Heart right ventricle (tissue), 16 donors: ENCODE measurements at regions not wholly inside any gene's neighbourhood (a gene's known extent, or its start where the extent isn't known, plus 50 kb on each side); places are given as distances from the start of the nearest gene placed in this dataset.
A peak's percentile ranks its signal among the peaks of the same experiment; 100 is the strongest.

Experiments used
- ATAC-seq, 8 donors: fragments of 200-7000 bp; cut with Tn5 transposase; one replicate each; pipeline ENCODE4 v1.9.1; 2020; ENCODE audit warnings: mild to moderate bottlenecking in 8 of 8, moderate library complexity in 8 of 8, moderate number of reproducible peaks in 1 of 8
- DNase-seq, 2 donors: peaks; one replicate each; pipeline ENCODE4 v3.0.0-alpha.2; 2020
- H3K27ac ChIP-seq, 10 donors: fragments of 200-600 bp; sonication (generic) in 2 of 10; one replicate each; pipeline versions ENCODE4 v1.5.0 to v1.8.0; 2020 to 2022; ENCODE audit warnings: mild to moderate bottlenecking in 3 of 10
- H3K27me3 ChIP-seq, 7 donors: fragments of 200-600 bp; one replicate each; pipeline ENCODE4 v1.8.0; 2021 to 2022; ENCODE audit warnings: mild to moderate bottlenecking in 2 of 7
- H3K36me3 ChIP-seq, 9 donors: fragments of 200-600 bp; sonication (generic) in 1 of 9; one replicate each; pipeline versions ENCODE4 v1.5.0 to v1.8.0; 2020 to 2022; ENCODE audit warnings: mild to moderate bottlenecking in 2 of 9
- H3K4me1 ChIP-seq, 9 donors: fragments of 200-600 bp; sonication (generic) in 1 of 9; one replicate each; pipeline versions ENCODE4 v1.5.0 to v1.8.0; 2020 to 2022; ENCODE audit warnings: mild to moderate bottlenecking in 4 of 9
- H3K4me3 ChIP-seq, 10 donors: fragments of 200-600 bp; sonication (generic) in 2 of 10; one replicate each; pipeline versions ENCODE4 v1.5.0 to v1.8.0; 2020 to 2022; ENCODE audit warnings: mild to moderate bottlenecking in 7 of 10, moderate library complexity in 2 of 10
- H3K9me3 ChIP-seq, 11 donors: fragments of 200-600 bp in 10 of 11; sonication (generic) in 2 of 11; one replicate each; pipeline versions ENCODE4 v1.5.0 to v1.8.0; 2013 to 2022; ENCODE audit warnings: mild to moderate bottlenecking in 2 of 11, control low read depth in 1 of 11, moderate library complexity in 1 of 11
- WGBS, 2 donors: extraction: QIAGEN DNeasy Blood & Tissue Kit; methylation state at CpG; one replicate each; pipeline ENCODE4 v1.1.7; 2013; ENCODE audit warnings: inconsistent platforms in 1 of 2; 5-methylcytosine and 5-hydroxymethylcytosine counted together
- intact Hi-C, 10 donors: fragments of 100-400 bp; cut with DNase I; formaldehyde crosslinking; loops; one replicate each; pipeline versions ENCODE4 v1.11.1 to v1.14.2; 2022
- TF ChIP-seq, protein P1 (sequence below), 9 donors: fragments of 200-600 bp; sonication (generic) in 2 of 9; IDR thresholded peaks; one replicate each; pipeline versions ENCODE4 v1.5.0 to v1.8.0; 2021 to 2022; ENCODE audit warnings: antibody characterized with exemption in 9 of 9, mild to moderate bottlenecking in 5 of 9, moderate library complexity in 1 of 9
- donor health status: Arrhythmogenic right ventricular cardiomyopathy.
- donor health status: ischemic (EF 13 %, LVEDD 7.1; RV severe dilation, severe dysfunction).
- donor health status: healthy with polysubstance abuse.
- donor health status: DM: no; HTN: yes; CAD: no.
- donor health status: DM: no; HTN: no; CAD: no.
- donor health status: ischemic (EF 25% LVEDD 6.9; RV normal size, moderate dysfunction).
- donor health status: ischemic (EF 25% LVEDD 5.7; RV mildly dilated, moderate dysfunction).
- donor health status: healthy.
- donor health status: DM: yes; HTN: yes; CAD: no.
- donor health status: Ischemic cardiomyopathy.
- donor health status: ischemic (EF 35%, LVEDD 5.7; RV mildly dilated, moderate dysfunction).
- donor health status: nonischemic (EF 11% LVEDD 7.7; RV severe dilation, severe dysfunction).
- donor health status: DM: yes; HTN: yes; CAD: no.
- donor health status: PGD.
- donor health status: ischemic (EF 29% LVEDD 5.4; RV normal size, mild dysfunction).
- donor health status: nonischemic (EF 23%, LVEDD 6.1; RV moderate dilation, normal function).

- DNase-seq (no peak), ATAC-seq (no peak)
- peaks cover 0 to 41% (median 14%) of the 10 kb centered on the region in 9 donors for H3K4me1 ChIP-seq
- intact Hi-C loops, result loop anchor here in 2 of 10 donors (5.0 to 10.0 kb wide), 2 partner anchors 178 to 191 kb away; no protein-coding TSS in a partner anchor
- peak overlapping the region in 1 of 10 donors; percentile 17 for H3K27ac ChIP-seq
- TF ChIP-seq, protein P1, sequence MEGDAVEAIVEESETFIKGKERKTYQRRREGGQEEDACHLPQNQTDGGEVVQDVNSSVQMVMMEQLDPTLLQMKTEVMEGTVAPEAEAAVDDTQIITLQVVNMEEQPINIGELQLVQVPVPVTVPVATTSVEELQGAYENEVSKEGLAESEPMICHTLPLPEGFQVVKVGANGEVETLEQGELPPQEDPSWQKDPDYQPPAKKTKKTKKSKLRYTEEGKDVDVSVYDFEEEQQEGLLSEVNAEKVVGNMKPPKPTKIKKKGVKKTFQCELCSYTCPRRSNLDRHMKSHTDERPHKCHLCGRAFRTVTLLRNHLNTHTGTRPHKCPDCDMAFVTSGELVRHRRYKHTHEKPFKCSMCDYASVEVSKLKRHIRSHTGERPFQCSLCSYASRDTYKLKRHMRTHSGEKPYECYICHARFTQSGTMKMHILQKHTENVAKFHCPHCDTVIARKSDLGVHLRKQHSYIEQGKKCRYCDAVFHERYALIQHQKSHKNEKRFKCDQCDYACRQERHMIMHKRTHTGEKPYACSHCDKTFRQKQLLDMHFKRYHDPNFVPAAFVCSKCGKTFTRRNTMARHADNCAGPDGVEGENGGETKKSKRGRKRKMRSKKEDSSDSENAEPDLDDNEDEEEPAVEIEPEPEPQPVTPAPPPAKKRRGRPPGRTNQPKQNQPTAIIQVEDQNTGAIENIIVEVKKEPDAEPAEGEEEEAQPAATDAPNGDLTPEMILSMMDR (IDR thresholded peaks at IDR 0.05), result no peak
- no peaks in the 10 kb centered on the region for H3K36me3 ChIP-seq
- no peaks in the 10 kb centered on the region for H3K27me3 ChIP-seq
- no peaks in the 10 kb centered on the region for H3K9me3 ChIP-seq
- WGBS, 2 donors, result 93 to 94% methylated on average over 2 of the region's 2 CpGs
- no peak overlapping the region for H3K4me3 ChIP-seq
Observed at GRCh38 chr5:54653956-54654614, 136.5 kb downstream of the SNX18 start.

GRCh38 chr5:54651482-54652076 is 134.0 kb downstream of the SNX18 start:
- no peak overlapping the region for H3K4me3 ChIP-seq
- intact Hi-C loops, result loop anchor here in 3 of 10 donors (2.0 to 10.0 kb wide), 3 partner anchors 131 to 193 kb away; no protein-coding TSS in a partner anchor
- ATAC-seq (peak in 6 of 8 donors; percentile 55 to 76 (median 66)), DNase-seq (peak; percentile 82 to 85)
- peak overlapping the region in 6 of 10 donors; percentile 11 to 77 (median 64) for H3K27ac ChIP-seq
- H3K36me3 ChIP-seq, result no peaks in the 10 kb centered on the region
- TF ChIP-seq, protein P1 (IDR thresholded peaks at IDR 0.05), result no peak
- 43 to 55% methylated on average over 6 of the region's 6 CpGs for whole genome bisulfite sequencing, 2 donors
- no peaks in the 10 kb centered on the region for H3K27me3 ChIP-seq
- no peaks in the 10 kb centered on the region for H3K9me3 ChIP-seq
- peaks cover 5 to 49% (median 21%) of the 10 kb centered on the region in 9 donors for H3K4me1 ChIP-seq

DNA sequence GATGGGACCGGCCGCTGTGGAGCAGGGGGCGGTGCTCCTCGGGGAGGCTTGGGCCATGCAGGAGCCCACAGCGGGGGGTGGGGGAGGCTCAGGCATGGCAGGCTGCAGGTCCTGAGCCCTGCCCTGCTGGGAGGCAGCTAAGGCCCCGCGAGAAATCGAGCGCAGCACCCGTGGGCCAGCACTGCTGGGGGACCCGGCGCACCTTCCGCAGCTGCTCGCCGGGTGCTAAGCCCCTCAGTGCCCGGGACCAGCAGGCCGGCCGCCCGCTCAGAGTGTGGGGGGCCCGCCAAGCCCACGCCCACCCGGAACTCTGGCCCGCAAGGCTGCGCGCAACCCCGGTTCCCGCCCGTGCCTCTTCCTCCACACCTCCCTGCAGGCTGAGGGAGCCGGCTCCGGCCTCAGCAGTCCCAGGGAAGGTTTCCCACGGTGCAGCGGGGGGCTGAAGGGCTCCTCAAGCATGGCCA is 131.5 kb downstream of the SNX18 start:
- TF ChIP-seq, protein P1 (IDR thresholded peaks at IDR 0.05), result no peak
- intact Hi-C loops, result loop anchor here in 6 of 10 donors (5.0 to 10.0 kb wide), 6 partner anchors 66 to 196 kb away; partner anchors contain the start of gene SNX18 (in 2 of the 6)
- ATAC-seq, result peak in 1 of 8 donors; percentile 6
- Histone ChIP-seq H3K27ac (no peak overlapping the region), H3K27me3 (no peaks in the 10 kb centered on the region), H3K4me1 (peaks cover 10 to 56% (median 35%) of the 10 kb centered on the region in 9 donors), H3K4me3 (no peak overlapping the region), H3K36me3 (no peaks in the 10 kb centered on the region), H3K9me3 (no peaks in the 10 kb centered on the region)
- DNase-seq, result no peak
- 95 to 98% methylated on average over 32 of the region's 32 CpGs for WGBS, 2 donors

DNA sequence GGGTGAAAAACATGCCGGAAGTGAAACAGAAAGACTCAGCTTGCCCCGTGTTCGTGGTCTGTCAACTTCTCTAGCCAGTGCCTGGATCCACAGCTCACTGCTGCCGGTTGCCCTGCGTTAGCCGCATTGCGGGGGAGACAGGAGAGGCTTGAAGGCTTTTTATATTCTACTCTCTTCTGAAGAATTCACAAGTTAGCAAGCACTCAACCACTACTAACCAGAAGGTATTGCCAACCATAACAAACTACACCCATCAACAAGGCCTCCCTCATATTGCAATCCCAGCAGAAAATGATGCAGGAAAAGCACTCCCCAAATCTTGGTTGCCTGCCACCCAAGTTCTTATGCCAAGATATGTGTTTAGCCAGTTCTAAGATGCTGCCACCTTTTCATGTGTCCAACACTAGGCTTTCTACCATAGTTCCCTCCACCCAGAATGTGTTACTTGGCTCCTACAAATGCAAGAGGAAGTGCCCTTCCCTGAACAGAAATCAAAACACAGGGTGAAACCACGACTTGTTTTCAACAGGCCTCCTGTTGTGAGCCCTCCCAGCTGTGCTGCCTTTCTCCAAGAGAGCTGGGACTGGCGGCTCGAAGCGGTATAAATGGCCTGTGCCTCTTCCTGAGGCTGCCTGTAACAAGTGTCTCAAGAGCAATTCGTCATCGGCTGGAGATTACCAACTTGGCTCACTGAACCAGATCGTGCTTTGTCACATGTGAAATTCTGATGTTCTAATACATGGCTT is 129.0 kb downstream of the SNX18 start:
- 25% methylated on average over 14 of the region's 14 CpGs for WGBS, 2 donors
- peak; percentile 91 to 96 (median 93) for ATAC-seq
- Histone ChIP-seq H3K27ac (peak overlapping the region; percentile 5 to 87 (median 70)), H3K9me3 (no peaks in the 10 kb centered on the region), H3K27me3 (no peaks in the 10 kb centered on the region), H3K4me3 (peak overlapping the region in 4 of 10 donors; percentile 10 to 24 (median 21)), H3K36me3 (no peaks in the 10 kb centered on the region), H3K4me1 (peaks cover 15 to 51% (median 35%) of the 10 kb centered on the region in 9 donors)
- TF ChIP-seq, protein P1 (IDR thresholded peaks at IDR 0.05), result no peak
- intact Hi-C loops, result loop anchor here in 8 of 10 donors (1.0 to 10.0 kb wide), 8 partner anchors 68 to 198 kb away; partner anchors contain the start of gene SNX18 (in 3 of the 8)
- DNase-seq, result peak; percentile 83
